ENCODE measurements at regions not wholly inside any gene's neighbourhood (a gene's known extent, or its start where the extent isn't known, plus 50 kb on each side); places are given as distances from the start of the nearest gene placed in this dataset.

DNA sequence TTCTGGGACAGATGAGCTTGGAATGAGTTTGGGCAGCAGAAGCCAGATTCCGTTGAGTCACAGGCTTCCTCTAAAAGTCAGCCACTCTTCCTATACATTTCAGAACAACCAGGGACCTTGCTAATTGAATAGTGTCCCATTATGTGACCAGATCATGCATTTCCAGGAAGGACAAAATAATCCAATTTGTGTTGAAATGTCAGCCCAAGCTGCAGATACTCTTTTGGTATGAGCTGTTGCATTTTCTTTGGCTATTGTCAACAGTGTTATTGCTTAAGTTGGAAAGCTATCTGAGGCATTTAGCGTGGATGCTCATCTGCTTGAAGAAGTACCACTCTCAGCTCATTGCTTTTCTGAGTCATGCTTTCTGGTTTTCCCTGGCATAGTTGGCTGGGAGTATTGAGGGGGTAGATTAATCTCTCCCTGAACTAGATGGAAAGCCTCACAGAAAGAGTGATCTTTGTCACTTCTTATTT, 223.7 kb upstream of the HABP2 start:
- TF ChIP-seq FOXK2 (IDR thresholded peaks at IDR 0.05) (no peak), L3MBTL2 (conservative IDR thresholded peaks at IDR 0.05) (no peak), LEF1 (IDR thresholded peaks at IDR 0.05; ENCODE audit: borderline replicate concordance) (no peak), ELF4 (IDR thresholded peaks at IDR 0.05) (no peak), FOXM1 (IDR thresholded peaks at IDR 0.05; ENCODE audit: borderline replicate concordance) (no peak), FOXA1 (IDR thresholded peaks at IDR 0.05) (no peak), SP1 (IDR thresholded peaks at IDR 0.05) (no peak), SUZ12 (IDR thresholded peaks at IDR 0.05) (no peak), TARDBP (IDR thresholded peaks at IDR 0.05) (no peak), BHLHE40 (IDR thresholded peaks at IDR 0.05; ENCODE audit: borderline replicate concordance) (no peak), ARNT (IDR thresholded peaks at IDR 0.05) (no peak), HDGF (IDR thresholded peaks at IDR 0.05; ENCODE audit: borderline replicate concordance) (no peak), ZNF384 (IDR thresholded peaks at IDR 0.05) (no peak)

Data from HEK293T (cell line).